ENCODE measurements at regions not wholly inside any gene's neighbourhood (a gene's known extent, or its start where the extent isn't known, plus 50 kb on each side); places are given as distances from the start of the nearest gene placed in this dataset.

DNA sequence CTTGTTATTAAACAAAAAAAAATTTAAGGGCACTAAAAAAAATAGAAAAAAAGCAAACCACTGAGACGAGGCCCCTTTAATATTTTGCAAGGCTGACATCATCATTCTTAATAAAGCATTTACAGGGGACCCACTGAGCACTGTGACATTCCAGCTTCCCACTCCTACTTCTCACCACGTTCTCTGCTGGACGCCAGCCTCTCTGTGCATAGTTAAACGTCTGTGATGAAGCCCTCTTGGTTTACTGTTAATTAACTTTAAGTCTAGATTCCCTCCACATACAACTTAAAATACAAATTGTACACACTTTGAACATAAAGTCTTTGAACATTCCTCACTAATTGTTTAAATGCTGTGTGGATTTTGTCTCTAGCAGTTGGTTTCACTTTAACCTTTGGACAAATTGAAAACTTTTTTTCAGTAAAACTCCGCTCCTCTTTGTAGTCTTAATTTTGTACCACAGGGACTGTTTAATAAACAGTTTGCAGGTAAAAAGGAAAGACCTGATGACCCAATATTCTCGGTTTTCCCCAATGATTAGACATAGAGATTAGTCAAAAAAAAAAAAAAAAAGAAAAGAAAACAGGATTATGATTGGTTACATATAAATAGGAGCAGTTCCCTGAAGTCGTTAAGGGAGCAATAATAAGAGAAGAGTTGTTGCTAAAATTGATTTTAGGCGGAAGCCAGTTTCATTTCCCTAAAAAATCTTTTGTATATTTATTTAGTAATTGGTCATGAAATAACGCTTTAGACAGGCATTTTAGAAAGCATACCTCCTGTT lies 219.8 kb downstream of the MZT1 start:
- H3K27ac ChIP-seq, result no peak overlapping the region
- TF ChIP-seq, protein P1, sequence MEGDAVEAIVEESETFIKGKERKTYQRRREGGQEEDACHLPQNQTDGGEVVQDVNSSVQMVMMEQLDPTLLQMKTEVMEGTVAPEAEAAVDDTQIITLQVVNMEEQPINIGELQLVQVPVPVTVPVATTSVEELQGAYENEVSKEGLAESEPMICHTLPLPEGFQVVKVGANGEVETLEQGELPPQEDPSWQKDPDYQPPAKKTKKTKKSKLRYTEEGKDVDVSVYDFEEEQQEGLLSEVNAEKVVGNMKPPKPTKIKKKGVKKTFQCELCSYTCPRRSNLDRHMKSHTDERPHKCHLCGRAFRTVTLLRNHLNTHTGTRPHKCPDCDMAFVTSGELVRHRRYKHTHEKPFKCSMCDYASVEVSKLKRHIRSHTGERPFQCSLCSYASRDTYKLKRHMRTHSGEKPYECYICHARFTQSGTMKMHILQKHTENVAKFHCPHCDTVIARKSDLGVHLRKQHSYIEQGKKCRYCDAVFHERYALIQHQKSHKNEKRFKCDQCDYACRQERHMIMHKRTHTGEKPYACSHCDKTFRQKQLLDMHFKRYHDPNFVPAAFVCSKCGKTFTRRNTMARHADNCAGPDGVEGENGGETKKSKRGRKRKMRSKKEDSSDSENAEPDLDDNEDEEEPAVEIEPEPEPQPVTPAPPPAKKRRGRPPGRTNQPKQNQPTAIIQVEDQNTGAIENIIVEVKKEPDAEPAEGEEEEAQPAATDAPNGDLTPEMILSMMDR (conservative IDR thresholded peaks at IDR 0.05), result no peak

DNA sequence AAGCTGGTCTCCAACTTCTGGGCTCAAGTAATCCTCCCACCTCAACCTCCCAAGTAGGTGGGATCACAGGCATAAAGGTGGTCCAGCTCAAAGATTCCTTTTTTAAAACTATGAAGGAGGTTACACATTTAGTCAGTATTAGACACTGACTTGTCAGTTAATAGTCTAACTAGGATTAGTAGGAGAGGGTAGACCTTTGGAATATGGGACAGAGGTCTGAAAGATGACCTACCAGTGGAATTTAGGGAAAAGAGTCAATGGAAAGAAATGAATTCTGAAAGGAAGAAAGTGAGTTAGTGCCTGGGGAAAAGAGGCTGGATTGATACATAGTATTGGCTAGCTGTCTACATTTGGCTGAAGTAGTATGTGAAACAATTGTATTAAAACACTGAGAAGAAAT lies 220.7 kb downstream of the MZT1 start:
- TF ChIP-seq, protein P1 (conservative IDR thresholded peaks at IDR 0.05), result no peak
- H3K27ac ChIP-seq, result no peak overlapping the region

DNA sequence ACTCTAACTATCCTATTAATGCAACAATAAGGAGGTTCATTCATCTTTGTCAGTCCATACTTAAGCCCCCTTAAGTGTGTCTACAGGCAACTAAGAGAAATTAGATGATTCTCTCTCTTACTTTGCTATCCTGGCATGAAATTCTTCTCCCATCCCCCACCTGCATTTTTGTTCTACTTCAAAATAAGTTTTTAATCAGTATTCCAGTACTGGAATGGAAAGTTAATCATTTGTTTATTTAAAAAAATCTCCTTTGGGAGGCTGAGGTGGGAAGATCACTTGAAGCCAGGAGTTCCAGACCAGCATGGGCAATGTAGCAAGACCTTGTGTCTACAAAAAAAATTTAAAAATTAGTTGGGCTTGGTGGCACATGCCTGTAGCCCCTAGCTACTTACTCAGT lies 222.1 kb downstream of the MZT1 start:
- TF ChIP-seq, protein P1 (conservative IDR thresholded peaks at IDR 0.05), result no peak

DNA sequence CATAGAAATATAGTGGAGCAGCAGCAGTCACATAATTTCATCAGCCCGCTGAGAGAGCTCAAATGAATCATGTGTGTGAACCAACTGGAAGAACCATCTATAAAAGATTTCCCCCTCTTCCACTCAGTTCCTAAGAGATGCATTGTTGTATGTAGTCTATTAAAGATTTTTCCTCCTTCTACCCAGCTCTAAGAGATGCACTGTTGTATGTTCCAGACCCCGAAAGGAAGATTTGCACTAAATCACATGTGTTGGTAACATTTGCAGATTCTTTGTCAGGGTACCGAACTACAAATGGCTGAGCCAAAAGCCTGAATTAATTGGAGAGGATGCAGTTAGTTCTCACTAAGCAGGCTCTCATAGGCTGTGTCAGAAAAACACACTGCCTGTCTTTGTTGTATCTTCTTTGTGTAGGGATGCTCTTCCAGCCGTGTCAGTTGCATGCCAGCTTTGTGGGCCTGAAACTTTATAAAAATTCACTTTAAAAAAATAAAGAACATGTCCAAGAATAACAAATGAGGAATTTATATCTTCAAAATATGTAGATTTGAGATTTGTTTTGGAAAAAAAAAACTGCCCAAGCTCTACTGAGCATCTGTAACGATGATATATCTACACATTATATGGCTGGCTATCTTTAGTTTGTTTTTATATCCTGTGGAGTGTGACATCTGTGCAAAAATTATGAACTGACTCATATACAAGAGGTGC lies 223.1 kb downstream of the MZT1 start:
- TF ChIP-seq, protein P1 (conservative IDR thresholded peaks at IDR 0.05), result no peak
- H3K27ac ChIP-seq, result no peak overlapping the region

More for the DNA sequence above, 222.1 kb downstream of the MZT1 start:
- H3K27ac ChIP-seq, result no peak overlapping the region

DNA sequence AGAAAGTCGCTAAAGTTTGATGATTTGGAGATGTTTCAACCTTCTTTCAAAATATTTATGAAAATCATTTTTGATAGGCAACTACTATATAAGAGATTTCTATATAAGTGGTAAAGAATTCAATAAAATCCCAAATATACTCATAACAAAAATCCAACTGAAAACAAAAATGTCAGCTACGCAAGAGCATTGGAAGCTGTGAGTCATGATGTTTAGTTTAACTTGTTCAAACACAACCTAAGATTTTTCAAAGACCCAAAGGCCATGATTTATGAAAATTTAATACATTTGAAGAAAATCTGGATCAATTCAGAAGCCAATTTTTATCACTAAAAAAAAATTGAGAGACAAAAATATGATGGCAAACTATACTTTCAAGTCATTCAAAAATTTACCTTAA lies 226.6 kb downstream of the MZT1 start:
- H3K27ac ChIP-seq, result no peak overlapping the region
- TF ChIP-seq, protein P1 (conservative IDR thresholded peaks at IDR 0.05), result no peak

DNA sequence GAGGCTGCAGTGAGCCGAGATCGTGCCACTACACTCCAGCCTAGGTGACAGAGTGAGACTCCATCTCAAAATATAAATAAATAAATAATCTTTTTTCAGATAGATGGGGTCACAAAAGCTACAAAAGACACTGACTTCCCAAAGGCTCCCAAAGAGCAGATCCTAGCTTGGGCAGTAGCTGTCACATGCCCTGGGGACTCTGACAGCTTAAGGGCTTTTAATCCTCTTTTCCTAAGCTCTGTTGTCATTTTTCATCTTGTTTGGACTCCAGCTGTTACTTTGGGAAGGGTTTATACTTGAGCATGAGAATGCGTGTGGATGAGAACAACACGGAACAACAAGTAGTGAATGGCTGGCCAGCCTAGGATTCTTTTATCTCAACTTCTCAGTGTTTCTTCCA lies 231.7 kb downstream of the MZT1 start:
- TF ChIP-seq, protein P1 (conservative IDR thresholded peaks at IDR 0.05), result no peak
- H3K27ac ChIP-seq, result no peak overlapping the region

DNA sequence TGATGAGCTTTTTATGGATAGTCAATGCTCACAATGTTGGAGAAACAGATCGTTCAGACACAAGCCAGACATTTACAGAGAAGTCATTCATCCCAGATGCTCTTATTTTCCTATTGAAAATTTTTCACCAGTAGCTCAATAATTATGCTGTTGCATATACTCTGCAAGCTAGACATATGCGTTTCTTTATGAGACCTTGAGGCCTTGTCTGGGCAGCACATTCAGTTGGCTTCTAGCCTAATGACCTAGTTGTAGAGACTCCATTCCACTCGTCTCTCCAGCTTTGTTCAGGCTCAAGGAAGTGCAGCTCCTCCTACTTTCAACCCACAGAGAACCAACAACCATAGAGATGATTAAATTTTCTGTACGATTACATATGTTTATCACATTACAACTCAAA lies 237.7 kb downstream of the MZT1 start:
- no peak overlapping the region for H3K27ac ChIP-seq
- TF ChIP-seq, protein P1 (conservative IDR thresholded peaks at IDR 0.05), result no peak
